PC-9 (cell line): ENCODE measurements at regions not wholly inside any gene's neighbourhood (a gene's known extent, or its start where the extent isn't known, plus 50 kb on each side); places are given as distances from the start of the nearest gene placed in this dataset.

Source experiments
- CTCF ChIP-seq: fragments of 200-600 bp; sonication (generic); conservative IDR thresholded peaks from 2 replicates; pipeline ENCODE4 v1.6.1; 2017; ENCODE audit warnings: mixed run types, antibody characterized with exemption, mild to moderate bottlenecking, moderate library complexity
- EZH2 ChIP-seq: fragments of 200-600 bp; sonication (generic); IDR thresholded peaks from 2 replicates; pipeline ENCODE4 v1.8.0; 2017; ENCODE audit warnings: antibody characterized with exemption, low read depth

GRCh38 chr5:7321724-7322123, 74.2 kb upstream of the ADCY2 start:
- TF ChIP-seq CTCF (no peak), EZH2 (no peak)
